Thymus (tissue), 11 donors: ENCODE measurements at regions not wholly inside any gene's neighbourhood (a gene's known extent, or its start where the extent isn't known, plus 50 kb on each side); places are given as distances from the start of the nearest gene placed in this dataset.
"Not testable (repeated sequence)": the region's sequence is repeated elsewhere in the genome, so short reads cannot be mapped to it uniquely, and the experiment has no call there.

ENCODE experiments used
- DNase-seq, 9 donors: peaks; one replicate each; pipeline ENCODE4 v3.0.0-alpha.2; 2013; ENCODE audit warnings: low spot score in 9 of 9, low read depth in 6 of 9, missing footprints in 1 of 9
- H3K27ac ChIP-seq, 2 donors: one replicate each; pipeline ENCODE4 v1.5.1; 2013; ENCODE audit warnings: control low read depth in 1 of 2, low read depth in 1 of 2, low read length in 1 of 2, mild to moderate bottlenecking in 1 of 2, moderate library complexity in 1 of 2
- H3K27me3 ChIP-seq, 2 donors: one replicate each; pipeline ENCODE4 v1.5.1; 2013; ENCODE audit warnings: low read length in 1 of 2; ENCODE audit not compliant: control insufficient read depth in 2 of 2, insufficient read depth in 1 of 2
- H3K36me3 ChIP-seq, 2 donors: one replicate each; pipeline ENCODE4 v1.5.1; 2013; ENCODE audit warnings: low read length in 1 of 2, mild to moderate bottlenecking in 1 of 2, moderate library complexity in 1 of 2; ENCODE audit not compliant: control insufficient read depth in 2 of 2, insufficient read depth in 2 of 2
- H3K4me1 ChIP-seq, 2 donors: one replicate each; pipeline ENCODE4 v1.5.1; 2013; ENCODE audit warnings: low read length in 2 of 2; ENCODE audit not compliant: control insufficient read depth in 2 of 2, insufficient read depth in 2 of 2
- H3K4me3 ChIP-seq, 2 donors: one replicate each; pipeline ENCODE4 v1.5.1; 2013; ENCODE audit warnings: low read length in 2 of 2, control low read depth in 1 of 2, mild to moderate bottlenecking in 1 of 2
- H3K9me3 ChIP-seq, 2 donors: one replicate each; pipeline ENCODE4 v1.5.1; 2013; ENCODE audit warnings: low read length in 1 of 2, mild to moderate bottlenecking in 1 of 2; ENCODE audit not compliant: control insufficient read depth in 2 of 2, insufficient read depth in 1 of 2
- WGBS: extraction: QIAGEN DNeasy Blood & Tissue Kit; methylation state at CpG from one replicate; pipeline ENCODE4 v1.1.7; 2013; 5-methylcytosine and 5-hydroxymethylcytosine counted together
- donor health status: healthy.

DNA sequence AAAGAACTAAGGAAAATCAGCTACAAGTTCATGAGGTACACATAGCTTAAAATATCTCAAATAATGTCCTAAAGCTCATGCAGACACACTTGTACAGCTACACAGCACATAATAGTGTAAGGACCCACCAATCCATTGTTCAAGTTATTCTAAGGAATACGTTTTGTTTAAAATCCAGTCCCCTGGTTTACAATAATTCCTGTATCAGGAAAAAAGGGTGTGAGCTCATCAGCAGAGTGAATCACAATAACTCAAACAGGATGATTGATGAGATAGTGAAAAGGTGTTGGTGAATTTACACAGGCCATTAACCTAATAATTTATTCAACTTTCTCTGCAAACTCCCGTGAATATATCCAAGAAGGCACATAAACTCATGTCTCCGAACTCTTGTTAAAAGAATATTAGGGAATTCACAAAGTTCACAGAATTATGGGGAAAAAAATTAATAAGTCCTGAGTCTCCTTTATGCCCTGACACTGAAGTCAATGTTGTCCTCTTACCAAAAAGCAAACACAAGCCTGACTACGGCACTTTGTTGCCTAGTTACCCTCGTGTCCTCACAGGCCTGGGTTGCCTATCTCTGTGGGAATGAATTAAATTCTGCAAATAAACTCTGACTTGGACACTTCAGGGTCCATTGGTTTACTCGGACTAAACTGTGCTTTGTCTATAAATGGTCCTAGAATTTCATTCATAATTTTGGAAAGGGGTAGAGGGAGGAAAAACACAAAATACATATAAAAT lies 142.8 kb upstream of the PDE4D start:
- DNase-seq: no peak

DNA sequence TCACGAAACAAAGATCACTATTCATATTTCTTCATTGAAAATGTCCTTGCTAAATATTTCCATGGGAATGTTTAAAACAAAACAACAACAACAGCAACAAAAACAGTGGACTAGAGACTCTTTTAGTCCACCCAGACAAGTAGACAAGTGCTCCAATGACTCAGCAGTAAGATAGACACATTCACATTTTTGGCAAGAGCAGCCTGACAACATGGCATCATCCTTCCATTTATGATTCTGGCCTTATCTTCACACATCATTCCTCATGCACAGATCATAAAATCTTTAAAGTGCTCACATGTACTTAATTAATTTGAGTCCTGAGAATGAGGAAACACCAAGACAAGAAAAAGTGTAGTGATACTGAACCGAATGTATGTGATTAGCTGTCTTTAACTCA lies 132.6 kb upstream of the PDE4D start:
- Histone ChIP-seq H3K36me3 (no peaks in the 10 kb centered on the region), H3K9me3 (no peaks in the 10 kb centered on the region), H3K27me3 (no peaks in the 10 kb centered on the region), H3K27ac (no peak overlapping the region), H3K4me1 (no peaks in the 10 kb centered on the region), H3K4me3 (no peak overlapping the region)
- DNase-seq: no peak
- 92% methylated on average over 2 of the region's 2 CpGs for WGBS

More for the DNA sequence above, 142.8 kb upstream of the PDE4D start:
- Histone ChIP-seq H3K27ac (no peak overlapping the region), H3K4me1 (no peaks in the 10 kb centered on the region), H3K27me3 (no peaks in the 10 kb centered on the region), H3K9me3 (no peaks in the 10 kb centered on the region), H3K4me3 (no peak overlapping the region), H3K36me3 (no peaks in the 10 kb centered on the region)
- WGBS: 83% methylated on average over 6 of the region's 6 CpGs

DNA sequence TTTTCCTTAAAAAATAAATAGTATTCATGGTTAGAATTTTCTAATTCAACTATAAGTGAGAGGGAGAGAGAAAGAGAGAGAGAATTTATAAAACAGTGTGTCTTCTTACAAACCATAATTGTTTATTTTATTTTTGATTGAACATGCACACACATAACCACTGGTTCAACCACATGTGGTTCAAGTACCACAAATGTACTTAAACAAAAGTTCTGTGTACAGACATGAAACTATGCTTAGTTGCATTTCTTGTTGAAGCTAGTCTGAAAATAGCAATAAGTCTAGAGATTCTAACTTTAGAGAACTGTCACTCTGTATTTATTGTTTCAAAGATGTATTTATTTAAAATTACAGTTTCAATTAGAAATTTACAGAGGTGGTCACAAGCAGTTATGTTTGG lies 130.6 kb upstream of the PDE4D start:
- Histone ChIP-seq H3K27me3 (no peaks in the 10 kb centered on the region), H3K4me1 (no peaks in the 10 kb centered on the region), H3K9me3 (no peaks in the 10 kb centered on the region), H3K36me3 (no peaks in the 10 kb centered on the region), H3K27ac (no peak overlapping the region), H3K4me3 (no peak overlapping the region)
- no peak for DNase-seq

DNA sequence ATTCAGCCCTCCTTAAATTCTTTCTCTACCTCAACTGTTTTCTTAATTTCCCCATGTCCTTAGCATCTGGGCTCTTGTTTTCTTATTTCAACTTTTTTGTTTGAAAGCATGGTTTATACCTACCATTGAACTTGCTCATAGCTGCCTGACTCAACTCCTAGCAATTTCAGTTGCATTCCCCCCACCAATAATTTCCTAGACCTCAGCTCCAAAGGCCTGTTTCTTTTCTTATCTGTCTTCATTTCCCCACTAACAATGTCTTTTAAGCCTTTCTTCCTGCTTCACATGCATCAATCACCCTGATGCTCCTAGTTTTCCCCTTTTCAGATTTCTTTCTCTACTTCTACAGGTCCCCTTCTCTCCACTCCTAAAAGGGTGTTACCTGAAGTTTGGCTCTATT lies 129.7 kb upstream of the PDE4D start:
- H3K4me3 ChIP-seq: no peak overlapping the region

DNA sequence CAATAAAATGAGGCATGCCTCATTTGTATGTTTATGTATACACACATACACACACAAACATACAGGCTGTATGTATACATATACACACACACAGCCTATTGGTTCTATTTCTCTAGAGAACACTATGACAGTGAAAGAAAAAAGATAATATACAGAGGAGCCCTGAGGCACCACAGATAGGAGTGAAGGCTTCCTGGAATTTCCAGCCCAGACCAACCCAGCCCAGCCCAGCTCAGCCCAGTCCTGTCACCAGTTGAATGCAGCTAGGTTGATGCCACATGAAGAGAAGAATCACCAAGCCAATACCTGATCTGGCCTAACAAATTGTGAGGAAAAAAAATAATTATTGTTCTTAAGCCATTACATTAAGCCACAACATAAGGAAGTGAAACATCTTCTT lies 126.9 kb upstream of the PDE4D start:
- no peak for DNase-seq
- Histone ChIP-seq H3K27me3 (no peaks in the 10 kb centered on the region), H3K36me3 (no peaks in the 10 kb centered on the region), H3K4me1 (no peaks in the 10 kb centered on the region), H3K27ac (no peak overlapping the region), H3K9me3 (no peaks in the 10 kb centered on the region), H3K4me3 (no peak overlapping the region)

More for the DNA sequence above, 129.7 kb upstream of the PDE4D start:
- no peak for DNase-seq
- Histone ChIP-seq H3K36me3 (no peaks in the 10 kb centered on the region), H3K27ac (no peak overlapping the region), H3K4me1 (no peaks in the 10 kb centered on the region), H3K27me3 (no peaks in the 10 kb centered on the region), H3K9me3 (no peaks in the 10 kb centered on the region)

DNA sequence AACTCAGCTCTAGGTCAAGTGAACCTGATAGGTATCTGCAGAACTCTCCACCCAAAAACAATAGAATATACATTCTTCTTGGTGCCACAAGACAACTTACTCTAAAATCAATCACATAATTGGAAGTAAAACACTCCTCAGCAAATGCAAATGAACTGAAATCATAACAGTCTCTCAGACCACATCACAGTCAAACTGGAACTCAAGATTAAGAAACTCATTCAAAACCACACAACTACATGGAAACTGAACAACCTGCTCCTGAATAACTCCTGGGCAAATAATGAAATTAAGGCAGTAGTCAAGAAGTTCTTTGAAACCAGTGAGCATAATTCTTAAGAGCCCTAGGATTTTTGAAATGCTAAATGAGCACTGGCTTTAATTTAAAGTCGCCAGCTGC lies 125.4 kb upstream of the PDE4D start:
- not testable (repeated sequence) for H3K36me3 ChIP-seq, H3K4me1 ChIP-seq, H3K27ac ChIP-seq, H3K27me3 ChIP-seq, DNase-seq, H3K9me3 ChIP-seq, H3K4me3 ChIP-seq
- WGBS: 97% methylated on average over 1 of the region's 1 CpG

DNA sequence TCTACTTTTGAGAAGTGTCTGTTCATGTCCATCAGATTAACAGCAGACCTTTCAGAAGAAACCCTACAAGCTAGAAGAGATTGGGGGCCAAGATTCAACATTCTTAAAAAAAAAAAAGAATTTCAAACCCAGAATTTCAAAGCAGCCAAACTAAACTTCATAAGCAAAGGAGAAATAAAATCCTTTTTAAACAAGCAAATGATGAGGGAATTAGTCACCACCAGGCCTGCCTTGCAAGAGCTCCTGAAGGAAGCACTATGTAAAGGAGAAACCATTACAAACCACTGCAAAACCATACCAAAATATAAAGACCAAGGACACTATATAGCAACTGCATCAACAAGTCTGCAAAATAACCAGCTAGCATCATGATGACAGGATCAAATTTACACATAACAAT lies 124.6 kb upstream of the PDE4D start:
- Histone ChIP-seq H3K4me1 (no peaks in the 10 kb centered on the region), H3K9me3 (no peaks in the 10 kb centered on the region)

DNA sequence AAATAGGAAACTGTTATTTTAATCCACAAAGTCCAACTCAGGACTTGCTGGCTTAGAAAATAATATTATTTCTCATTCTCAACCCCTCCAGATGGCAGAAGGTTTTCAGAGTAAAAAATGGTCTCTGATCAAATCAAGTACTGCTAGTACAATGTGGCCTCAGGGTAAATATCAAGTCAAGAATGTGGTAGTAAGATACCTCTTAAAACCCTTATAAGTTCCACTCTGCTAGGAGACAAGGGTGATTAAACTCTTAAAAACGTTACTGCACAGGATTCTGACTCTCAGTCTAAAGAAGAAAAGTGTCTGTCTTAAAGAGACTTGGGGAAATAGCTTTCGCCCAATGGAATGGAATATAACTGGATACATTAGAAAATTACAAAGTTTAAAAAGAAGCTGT lies 120.8 kb upstream of the PDE4D start:
- Histone ChIP-seq H3K4me3 (no peak overlapping the region), H3K27me3 (no peaks in the 10 kb centered on the region), H3K36me3 (no peaks in the 10 kb centered on the region), H3K4me1 (no peaks in the 10 kb centered on the region), H3K9me3 (no peaks in the 10 kb centered on the region), H3K27ac (no peak overlapping the region)
- 79% methylated on average over 2 of the region's 2 CpGs for WGBS
- no peak for DNase-seq

More for the DNA sequence above, 124.6 kb upstream of the PDE4D start:
- H3K4me3 ChIP-seq: no peak overlapping the region
- DNase-seq: no peak
- H3K27me3 ChIP-seq: no peaks in the 10 kb centered on the region
- no peak overlapping the region for H3K27ac ChIP-seq
- no peaks in the 10 kb centered on the region for H3K36me3 ChIP-seq

DNA sequence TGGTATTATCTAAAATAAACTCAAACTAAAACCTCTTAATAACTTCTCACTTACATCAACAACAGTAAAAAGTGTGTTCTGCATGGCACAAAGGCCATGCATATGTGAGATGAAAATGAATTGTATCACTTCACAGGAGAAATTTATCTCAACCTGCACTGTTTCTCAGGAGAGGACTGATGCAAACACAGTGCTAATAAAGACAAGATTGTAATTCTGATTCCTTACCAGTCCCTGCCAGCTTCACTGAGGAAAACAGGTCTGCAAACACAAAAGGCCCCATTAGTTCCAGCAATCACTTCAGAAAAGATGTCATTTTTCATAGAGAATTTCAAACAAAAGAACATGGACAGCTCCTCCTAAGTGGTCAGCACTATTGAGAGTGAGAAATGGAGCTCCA lies 117.3 kb upstream of the PDE4D start:
- no peak overlapping the region for H3K27ac ChIP-seq
- H3K4me1 ChIP-seq: no peaks in the 10 kb centered on the region
- H3K27me3 ChIP-seq: no peaks in the 10 kb centered on the region
- no peaks in the 10 kb centered on the region for H3K36me3 ChIP-seq
- no peaks in the 10 kb centered on the region for H3K9me3 ChIP-seq
- DNase-seq: no peak
- no peak overlapping the region for H3K4me3 ChIP-seq

DNA sequence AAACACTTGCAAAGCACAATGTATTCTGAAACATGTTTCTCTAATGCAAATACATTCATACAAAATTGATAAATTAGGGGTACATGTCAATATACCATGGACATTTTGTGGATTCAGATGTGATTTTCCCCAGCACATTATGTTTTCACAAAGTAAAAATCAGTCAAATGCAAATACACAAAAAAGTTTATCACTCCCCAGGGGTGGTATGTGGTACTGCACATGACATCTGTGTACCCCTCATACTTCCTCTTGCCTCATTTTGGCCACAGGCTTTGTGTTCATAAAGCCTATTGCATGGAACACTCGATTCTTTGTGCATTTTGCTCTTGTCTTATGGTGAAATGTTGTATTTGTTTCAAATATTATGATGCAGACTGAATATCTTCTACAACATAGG lies 116.8 kb upstream of the PDE4D start:
- Histone ChIP-seq H3K27me3 (no peaks in the 10 kb centered on the region), H3K9me3 (no peaks in the 10 kb centered on the region), H3K27ac (no peak overlapping the region), H3K4me1 (no peaks in the 10 kb centered on the region), H3K36me3 (no peaks in the 10 kb centered on the region), H3K4me3 (no peak overlapping the region)
- 77% methylated on average over 1 of the region's 1 CpG for WGBS
- no peak for DNase-seq
